ENCODE measurements at regions not wholly inside any gene's neighbourhood (a gene's known extent, or its start where the extent isn't known, plus 50 kb on each side); places are given as distances from the start of the nearest gene placed in this dataset.

GRCh38 chr4:59598330-59598618 is 1601.9 kb upstream of the ADGRL3 start:
- CTCF ChIA-PET, result no interaction called here
- POLR2A ChIA-PET, result no interaction called here
- no peak overlapping the region for H3K4me3 ChIP-seq (ENCODE audit: low read depth, low read length)
- H3K27me3 ChIP-seq (ENCODE audit: control insufficient read depth, insufficient read depth, low read length), result no peaks in the 10 kb centered on the region
- no peak for DNase-seq (ENCODE audit: low read depth)
- no peak for TF ChIP-seq CTCF (IDR thresholded peaks at IDR 0.05; ENCODE audit: insufficient read depth, low read depth, low read length)
- H3K36me3 ChIP-seq (ENCODE audit: control insufficient read depth, insufficient read depth, low read length), result no peaks in the 10 kb centered on the region

GRCh38 chr4:59608466-59608865 is 1591.7 kb upstream of the ADGRL3 start:
- H3K27me3 ChIP-seq (ENCODE audit: control insufficient read depth, insufficient read depth, low read length), result no peaks in the 10 kb centered on the region
- DNase-seq (ENCODE audit: low read depth), result no peak
- no peaks in the 10 kb centered on the region for H3K36me3 ChIP-seq (ENCODE audit: control insufficient read depth, insufficient read depth, low read length)
- CTCF ChIA-PET, result interaction anchor here (0.6 to 0.7 kb wide), 2 partner anchors 40 to 230 kb away, joined by 3 read pairs; no protein-coding TSS in a partner anchor
- no peak for TF ChIP-seq CTCF (IDR thresholded peaks at IDR 0.05; ENCODE audit: insufficient read depth, low read depth, low read length)
- H3K4me3 ChIP-seq (ENCODE audit: low read depth, low read length), result no peak overlapping the region
- POLR2A ChIA-PET, result no interaction called here

GRCh38 chr4:59612235-59612634 is 1587.9 kb upstream of the ADGRL3 start:
- ChIA-PET CTCF (interaction anchor here (1.0 kb wide), 1 partner anchor 9 kb away, joined by 3 read pairs; no protein-coding TSS in a partner anchor), POLR2A (no interaction called here)
- H3K36me3 ChIP-seq (ENCODE audit: control insufficient read depth, insufficient read depth, low read length), result no peaks in the 10 kb centered on the region
- TF ChIP-seq CTCF (IDR thresholded peaks at IDR 0.05; ENCODE audit: insufficient read depth, low read depth, low read length), result no peak
- H3K27me3 ChIP-seq (ENCODE audit: control insufficient read depth, insufficient read depth, low read length), result no peaks in the 10 kb centered on the region
- DNase-seq (ENCODE audit: low read depth), result peak; percentile 62
- no peak overlapping the region for H3K4me3 ChIP-seq (ENCODE audit: low read depth, low read length)

GRCh38 chr4:59615316-59615715 is 1584.8 kb upstream of the ADGRL3 start:
- CTCF ChIA-PET, result no interaction called here
- POLR2A ChIA-PET, result no interaction called here
- TF ChIP-seq CTCF (IDR thresholded peaks at IDR 0.05; ENCODE audit: insufficient read depth, low read depth, low read length), result no peak
- Histone ChIP-seq H3K36me3 (ENCODE audit: control insufficient read depth, insufficient read depth, low read length) (no peaks in the 10 kb centered on the region), H3K4me3 (ENCODE audit: low read depth, low read length) (no peak overlapping the region), H3K27me3 (ENCODE audit: control insufficient read depth, insufficient read depth, low read length) (no peaks in the 10 kb centered on the region)
- DNase-seq (ENCODE audit: low read depth), result no peak

- no peak overlapping the region for H3K4me3 ChIP-seq (ENCODE audit: low read depth, low read length)
- no peak for DNase-seq (ENCODE audit: low read depth)
- POLR2A ChIA-PET, result no interaction called here
- no peaks in the 10 kb centered on the region for H3K36me3 ChIP-seq (ENCODE audit: control insufficient read depth, insufficient read depth, low read length)
- no peaks in the 10 kb centered on the region for H3K27me3 ChIP-seq (ENCODE audit: control insufficient read depth, insufficient read depth, low read length)
- TF ChIP-seq CTCF (IDR thresholded peaks at IDR 0.05; ENCODE audit: insufficient read depth, low read depth, low read length), result no peak
- CTCF ChIA-PET, result no interaction called here
These were observed 1570.8 kb upstream of the ADGRL3 start for GRCh38 chr4:59629348-59629747.
